Neural cell (in vitro differentiated cells): ENCODE measurements at regions not wholly inside any gene's neighbourhood (a gene's known extent, or its start where the extent isn't known, plus 50 kb on each side); places are given as distances from the start of the nearest gene placed in this dataset.
"Not testable (repeated sequence)": the region's sequence is repeated elsewhere in the genome, so short reads cannot be mapped to it uniquely, and the experiment has no call there.

Source experiments
- H2AFZ ChIP-seq: fragments of 200-600, 300-800 bp; sonication (generic), shearing (Covaris generic); 2 replicates; pipeline ENCODE4 v1.6.0; 2014; ENCODE audit warnings: low read depth, mild to moderate bottlenecking, antibody characterized with exemption, low read length, moderate library complexity
- H3F3A ChIP-seq: fragments of 200-600 bp; shearing (Covaris generic); 2 replicates; pipeline ENCODE4 v1.6.1; 2016; ENCODE audit warnings: mild to moderate bottlenecking, moderate library complexity, mixed read lengths, antibody characterized with exemption, low read length; ENCODE audit not compliant: insufficient read depth, poor library complexity, severe bottlenecking
- H3K27ac ChIP-seq: fragments of 200-600, 300-800 bp; sonication (generic), shearing (Covaris generic); 2 replicates; pipeline ENCODE4 v1.5.1; 2014; ENCODE audit warnings: mild to moderate bottlenecking, low read length, moderate library complexity
- H3K27me3 ChIP-seq: fragments of 300-800, 200-600 bp; sonication (generic), shearing (Covaris generic); 2 replicates; pipeline ENCODE4 v1.6.0; 2014; ENCODE audit warnings: mild to moderate bottlenecking, low read depth, low read length, moderate library complexity; ENCODE audit not compliant: insufficient read depth
- H3K36me3 ChIP-seq: fragments of 300-800, 200-600 bp; sonication (generic), shearing (Covaris generic); 2 replicates; pipeline ENCODE4 v1.5.1; 2014; ENCODE audit warnings: mild to moderate bottlenecking, antibody characterized with exemption, low read length, moderate library complexity; ENCODE audit not compliant: insufficient read depth
- H3K4me2 ChIP-seq: fragments of 300-800, 200-600 bp; sonication (generic), shearing (Covaris generic); 2 replicates; pipeline ENCODE4 v1.6.0; 2014; ENCODE audit warnings: mild to moderate bottlenecking, low read length
- H3K4me3 ChIP-seq: fragments of 300-800, 200-600 bp; sonication (generic), shearing (Covaris generic); 2 replicates; pipeline ENCODE4 v1.5.1; 2014; ENCODE audit warnings: mild to moderate bottlenecking, low read length, moderate library complexity
- H3K79me2 ChIP-seq: fragments of 200-600 bp; shearing (Covaris generic); replicated peaks from 2 replicates; pipeline ENCODE4 v1.6.0; 2014; ENCODE audit warnings: mild to moderate bottlenecking, low read length, moderate library complexity; ENCODE audit not compliant: insufficient read depth
- H3K9ac ChIP-seq: fragments of 300-800, 200-600 bp; sonication (generic), shearing (Covaris generic); 2 replicates; pipeline ENCODE4 v1.6.1; 2016; ENCODE audit warnings: mild to moderate bottlenecking, low read length, mixed read lengths
- H3K9me2 ChIP-seq: fragments of 200-600 bp; shearing (Covaris generic); 2 replicates; pipeline ENCODE4 v1.6.1; 2016; ENCODE audit warnings: mild to moderate bottlenecking, low read length, mixed read lengths; ENCODE audit not compliant: insufficient read depth
- H3K9me3 ChIP-seq: fragments of 200-600, 300-800 bp; sonication (generic), shearing (Covaris generic); 2 replicates; pipeline ENCODE4 v1.6.1; 2016; ENCODE audit warnings: mild to moderate bottlenecking, mixed run types, low read length, moderate library complexity, mixed read lengths
- H4K20me1 ChIP-seq: fragments of 200-600 bp; shearing (Covaris generic); 2 replicates; pipeline ENCODE4 v1.6.1; 2016; ENCODE audit warnings: mild to moderate bottlenecking, mixed run types; ENCODE audit not compliant: insufficient read depth
- EP300 ChIP-seq: fragments of 450-650 bp; conservative IDR thresholded peaks from 2 replicates; pipeline ENCODE4 v1.6.1; 2014; ENCODE audit warnings: antibody characterized with exemption, mild to moderate bottlenecking, moderate library complexity; ENCODE audit not compliant: poor library complexity, severe bottlenecking
- EZH2 ChIP-seq: fragments of 200-600, 300-800 bp; shearing (Covaris generic), sonication (generic); IDR thresholded peaks from 2 replicates; pipeline ENCODE4 v1.6.1; 2014; ENCODE audit warnings: antibody characterized with exemption, low read length, borderline replicate concordance, mild to moderate bottlenecking; ENCODE audit not compliant: insufficient read depth, poor library complexity, severe bottlenecking
- MXI1 ChIP-seq: fragments of 450-650 bp; conservative IDR thresholded peaks from 2 replicates; pipeline ENCODE4 v1.6.1; 2014; ENCODE audit warnings: antibody characterized with exemption, mild to moderate bottlenecking; ENCODE audit not compliant: poor library complexity, severe bottlenecking
- POLR2AphosphoS5 ChIP-seq: IDR thresholded peaks from 2 replicates; pipeline ENCODE4 v1.6.1; 2012
- RAD21 ChIP-seq: fragments of 450-650 bp; conservative IDR thresholded peaks from 2 replicates; pipeline ENCODE4 v1.6.1; 2014; ENCODE audit warnings: antibody characterized with exemption, mild to moderate bottlenecking, moderate library complexity
- SMC3 ChIP-seq: fragments of 450-650 bp; conservative IDR thresholded peaks from 2 replicates; pipeline ENCODE4 v1.6.1; 2014; ENCODE audit warnings: antibody characterized with exemption, mild to moderate bottlenecking, moderate library complexity; ENCODE audit not compliant: poor library complexity
- TAF1 ChIP-seq: IDR thresholded peaks from 2 replicates; pipeline ENCODE4 v1.6.1; 2012; ENCODE audit warnings: low read depth
- TF ChIP-seq, protein P1 (sequence below): fragments of 450-650 bp; IDR thresholded peaks from 2 replicates; pipeline ENCODE4 v1.5.1; 2014; ENCODE audit warnings: antibody characterized with exemption, mild to moderate bottlenecking, moderate library complexity; ENCODE audit not compliant: poor library complexity, severe bottlenecking
- TF ChIP-seq, protein P2 (sequence below): IDR thresholded peaks from 2 replicates; pipeline ENCODE4 v1.6.1; 2012; ENCODE audit warnings: borderline replicate concordance

DNA sequence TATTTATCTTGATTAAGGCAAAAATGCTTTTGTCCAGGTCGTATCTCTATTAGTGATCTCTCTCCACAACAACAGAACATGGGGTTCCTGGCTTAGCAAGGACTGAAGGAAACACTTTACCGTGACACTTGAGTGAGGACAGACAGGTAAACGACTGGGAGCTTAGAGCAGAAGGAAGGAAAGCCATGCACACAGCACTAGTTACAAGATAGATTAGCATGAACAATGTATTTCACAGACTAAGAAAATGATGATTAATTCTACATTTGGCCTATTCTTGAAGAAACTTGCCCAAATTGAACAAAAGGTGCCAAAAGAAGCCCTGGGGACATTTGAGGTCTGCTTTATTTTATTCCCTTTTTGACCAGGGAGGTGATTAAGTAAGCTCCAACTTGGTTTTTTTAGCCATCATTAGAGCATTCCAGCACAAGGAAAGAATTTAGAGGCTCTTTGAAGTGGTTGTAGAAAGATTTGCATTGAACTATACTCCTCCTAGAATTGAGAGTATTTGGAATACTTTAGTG is 248.5 kb downstream of the USP25 start:
- no peaks in the 10 kb centered on the region for H3K79me2 ChIP-seq
- no peaks in the 10 kb centered on the region for H3K9me2 ChIP-seq
- no peak overlapping the region for H3K9ac ChIP-seq
- H3K27me3 ChIP-seq = no peaks in the 10 kb centered on the region
- TF ChIP-seq POLR2AphosphoS5 (no peak), EZH2 (no peak), SMC3 (no peak), RAD21 (no peak), EP300 (no peak), MXI1 (no peak), TAF1 (no peak)
- TF ChIP-seq, protein P1, sequence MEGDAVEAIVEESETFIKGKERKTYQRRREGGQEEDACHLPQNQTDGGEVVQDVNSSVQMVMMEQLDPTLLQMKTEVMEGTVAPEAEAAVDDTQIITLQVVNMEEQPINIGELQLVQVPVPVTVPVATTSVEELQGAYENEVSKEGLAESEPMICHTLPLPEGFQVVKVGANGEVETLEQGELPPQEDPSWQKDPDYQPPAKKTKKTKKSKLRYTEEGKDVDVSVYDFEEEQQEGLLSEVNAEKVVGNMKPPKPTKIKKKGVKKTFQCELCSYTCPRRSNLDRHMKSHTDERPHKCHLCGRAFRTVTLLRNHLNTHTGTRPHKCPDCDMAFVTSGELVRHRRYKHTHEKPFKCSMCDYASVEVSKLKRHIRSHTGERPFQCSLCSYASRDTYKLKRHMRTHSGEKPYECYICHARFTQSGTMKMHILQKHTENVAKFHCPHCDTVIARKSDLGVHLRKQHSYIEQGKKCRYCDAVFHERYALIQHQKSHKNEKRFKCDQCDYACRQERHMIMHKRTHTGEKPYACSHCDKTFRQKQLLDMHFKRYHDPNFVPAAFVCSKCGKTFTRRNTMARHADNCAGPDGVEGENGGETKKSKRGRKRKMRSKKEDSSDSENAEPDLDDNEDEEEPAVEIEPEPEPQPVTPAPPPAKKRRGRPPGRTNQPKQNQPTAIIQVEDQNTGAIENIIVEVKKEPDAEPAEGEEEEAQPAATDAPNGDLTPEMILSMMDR = no peak
- TF ChIP-seq, protein P2, sequence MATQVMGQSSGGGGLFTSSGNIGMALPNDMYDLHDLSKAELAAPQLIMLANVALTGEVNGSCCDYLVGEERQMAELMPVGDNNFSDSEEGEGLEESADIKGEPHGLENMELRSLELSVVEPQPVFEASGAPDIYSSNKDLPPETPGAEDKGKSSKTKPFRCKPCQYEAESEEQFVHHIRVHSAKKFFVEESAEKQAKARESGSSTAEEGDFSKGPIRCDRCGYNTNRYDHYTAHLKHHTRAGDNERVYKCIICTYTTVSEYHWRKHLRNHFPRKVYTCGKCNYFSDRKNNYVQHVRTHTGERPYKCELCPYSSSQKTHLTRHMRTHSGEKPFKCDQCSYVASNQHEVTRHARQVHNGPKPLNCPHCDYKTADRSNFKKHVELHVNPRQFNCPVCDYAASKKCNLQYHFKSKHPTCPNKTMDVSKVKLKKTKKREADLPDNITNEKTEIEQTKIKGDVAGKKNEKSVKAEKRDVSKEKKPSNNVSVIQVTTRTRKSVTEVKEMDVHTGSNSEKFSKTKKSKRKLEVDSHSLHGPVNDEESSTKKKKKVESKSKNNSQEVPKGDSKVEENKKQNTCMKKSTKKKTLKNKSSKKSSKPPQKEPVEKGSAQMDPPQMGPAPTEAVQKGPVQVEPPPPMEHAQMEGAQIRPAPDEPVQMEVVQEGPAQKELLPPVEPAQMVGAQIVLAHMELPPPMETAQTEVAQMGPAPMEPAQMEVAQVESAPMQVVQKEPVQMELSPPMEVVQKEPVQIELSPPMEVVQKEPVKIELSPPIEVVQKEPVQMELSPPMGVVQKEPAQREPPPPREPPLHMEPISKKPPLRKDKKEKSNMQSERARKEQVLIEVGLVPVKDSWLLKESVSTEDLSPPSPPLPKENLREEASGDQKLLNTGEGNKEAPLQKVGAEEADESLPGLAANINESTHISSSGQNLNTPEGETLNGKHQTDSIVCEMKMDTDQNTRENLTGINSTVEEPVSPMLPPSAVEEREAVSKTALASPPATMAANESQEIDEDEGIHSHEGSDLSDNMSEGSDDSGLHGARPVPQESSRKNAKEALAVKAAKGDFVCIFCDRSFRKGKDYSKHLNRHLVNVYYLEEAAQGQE = no peak
- no peak overlapping the region for H2AFZ ChIP-seq
- H3K4me3 ChIP-seq = no peak overlapping the region
- no peaks in the 10 kb centered on the region for H3F3A ChIP-seq
- H3K36me3 ChIP-seq = no peaks in the 10 kb centered on the region
- H4K20me1 ChIP-seq = no peaks in the 10 kb centered on the region
- no peaks in the 10 kb centered on the region for H3K9me3 ChIP-seq
- no peak overlapping the region for H3K27ac ChIP-seq
- no peak overlapping the region for H3K4me2 ChIP-seq

DNA sequence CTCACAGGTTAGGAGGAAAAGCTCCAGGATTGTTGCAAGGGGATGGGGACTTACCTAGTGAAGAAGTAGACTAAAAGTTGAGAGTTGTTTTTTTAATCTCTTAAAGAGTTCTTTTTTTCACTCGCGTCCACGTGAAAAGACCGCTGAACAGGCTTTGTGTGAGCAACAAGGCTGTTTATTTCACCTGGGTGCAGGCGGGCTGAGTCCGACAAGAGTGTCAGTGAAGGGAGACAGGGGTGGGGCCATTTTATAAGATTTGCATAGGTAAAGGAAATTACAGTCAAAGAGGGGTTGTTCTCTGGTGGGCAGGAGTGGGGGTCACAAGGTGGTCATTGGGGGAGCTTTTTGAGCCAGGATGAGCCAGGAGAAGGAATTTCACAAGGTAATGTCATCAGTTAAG is 249.7 kb downstream of the USP25 start:
- not testable (repeated sequence) for H3K36me3 ChIP-seq, H3K4me2 ChIP-seq, H4K20me1 ChIP-seq

DNA sequence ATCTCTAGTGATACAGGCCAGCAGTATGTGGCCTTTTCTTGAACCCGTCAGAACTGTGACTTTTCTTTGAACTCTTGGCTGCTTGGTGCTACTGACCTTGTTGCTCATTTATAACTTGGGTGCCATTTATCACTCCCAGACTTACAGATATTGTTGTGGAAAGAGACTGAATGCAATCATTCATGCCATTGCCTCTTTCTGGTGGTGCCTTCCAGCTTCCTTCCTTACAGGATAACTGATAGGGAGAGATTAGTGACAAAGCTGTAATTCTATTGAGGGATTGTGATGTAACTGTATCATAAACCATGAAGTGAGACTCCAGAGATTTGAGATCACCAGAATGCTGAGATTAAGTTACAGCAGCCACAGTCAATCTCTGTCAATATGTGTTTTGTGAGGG is 256.5 kb downstream of the USP25 start:
- H3K9ac ChIP-seq = no peak overlapping the region
- H3K9me2 ChIP-seq = no peaks in the 10 kb centered on the region
- no peaks in the 10 kb centered on the region for H3F3A ChIP-seq
- no peak overlapping the region for H3K4me3 ChIP-seq
- H3K27ac ChIP-seq = no peak overlapping the region
- no peaks in the 10 kb centered on the region for H4K20me1 ChIP-seq
- H2AFZ ChIP-seq = no peak overlapping the region
- H3K36me3 ChIP-seq = no peaks in the 10 kb centered on the region
- no peaks in the 10 kb centered on the region for H3K79me2 ChIP-seq
- no peak overlapping the region for H3K4me2 ChIP-seq
- no peak for TF ChIP-seq SMC3
- TF ChIP-seq EZH2 = no peak
- TF ChIP-seq MXI1 = no peak
- TF ChIP-seq, protein P2 = no peak
- no peak for TF ChIP-seq EP300
- TF ChIP-seq RAD21 = no peak
- TF ChIP-seq, protein P1 = no peak
- TF ChIP-seq TAF1 = no peak
- H3K9me3 ChIP-seq = no peaks in the 10 kb centered on the region
- no peaks in the 10 kb centered on the region for H3K27me3 ChIP-seq

More for the DNA sequence above, 249.7 kb downstream of the USP25 start:
- H3K4me3 ChIP-seq, H3K9me3 ChIP-seq, H2AFZ ChIP-seq, H3K79me2 ChIP-seq, H3K27me3 ChIP-seq, H3F3A ChIP-seq, H3K9me2 ChIP-seq, H3K27ac ChIP-seq, H3K9ac ChIP-seq: not testable (repeated sequence)
